Activated CD8-positive, alpha-beta memory T cell treated with anti-CD3 and anti-CD28 coated beads, Interleukin-2, amount 10 ng/mL, durations not matched to agents 7 days and 5 days (primary cell): ENCODE measurements at regions not wholly inside any gene's neighbourhood (a gene's known extent, or its start where the extent isn't known, plus 50 kb on each side); places are given as distances from the start of the nearest gene placed in this dataset.

Experiments used
- ATAC-seq: fragments of 150-1000 bp; cut with Tn5 transposase; one replicate; pipeline ENCODE4 v1.10.0; 2021; ENCODE audit warnings: moderate library complexity
- CTCF ChIA-PET: fragments of 350-600 bp; sonication (Branson Sonifier 250); formaldehyde crosslinking; loops from one replicate; lab custom pipeline; 2021; ENCODE audit warnings: antibody characterized with exemption; lab: Charles Lee
- DNase-seq: peaks from one replicate; pipeline ENCODE4 v3.0.0-alpha.2; 2020
- H3K27ac Mint-ChIP-seq: one replicate; pipeline ENCODE4 v1.8.0; 2021; ENCODE audit warnings: mild to moderate bottlenecking, mixed read lengths
- H3K27me3 Mint-ChIP-seq: one replicate; pipeline ENCODE4 v1.8.0; 2021; ENCODE audit warnings: mixed read lengths
- H3K36me3 Mint-ChIP-seq: one replicate; pipeline ENCODE4 v1.8.0; 2021; ENCODE audit warnings: mild to moderate bottlenecking, mixed read lengths
- H3K4me1 Mint-ChIP-seq: one replicate; pipeline ENCODE4 v1.8.0; 2021; ENCODE audit warnings: mixed read lengths
- H3K4me3 Mint-ChIP-seq: one replicate; pipeline ENCODE4 v1.8.0; 2021; ENCODE audit warnings: mild to moderate bottlenecking, moderate library complexity, mixed read lengths
- H3K9me3 Mint-ChIP-seq: one replicate; pipeline ENCODE4 v1.8.0; 2022; ENCODE audit warnings: low read depth, mixed read lengths

- H3K36me3 Mint-ChIP-seq: no peaks in the 10 kb centered on the region
- no peaks in the 10 kb centered on the region for H3K9me3 Mint-ChIP-seq
- H3K27ac Mint-ChIP-seq: no peak overlapping the region
- CTCF ChIA-PET: no interaction called here
- no peak for DNase-seq
- no peak for ATAC-seq
- H3K4me3 Mint-ChIP-seq: no peak overlapping the region
- peaks cover 5% of the 10 kb centered on the region for H3K27me3 Mint-ChIP-seq
- peaks cover 4% of the 10 kb centered on the region for H3K4me1 Mint-ChIP-seq
These were observed 128.4 kb downstream of the RPAP3 start for GRCh38 chr12:47577206-47577989.

GRCh38 chr12:47576289-47576945, 129.4 kb downstream of the RPAP3 start:
- no peak overlapping the region for H3K4me3 Mint-ChIP-seq
- H3K36me3 Mint-ChIP-seq: no peaks in the 10 kb centered on the region
- CTCF ChIA-PET: no interaction called here
- no peaks in the 10 kb centered on the region for H3K9me3 Mint-ChIP-seq
- ATAC-seq: no peak
- no peak for DNase-seq
- H3K27me3 Mint-ChIP-seq: peaks cover 5% of the 10 kb centered on the region
- H3K4me1 Mint-ChIP-seq: peaks cover 4% of the 10 kb centered on the region
- no peak overlapping the region for H3K27ac Mint-ChIP-seq

GRCh38 chr12:47574252-47575021, 131.4 kb downstream of the RPAP3 start:
- ATAC-seq (no peak), DNase-seq (no peak)
- H3K27ac Mint-ChIP-seq: no peak overlapping the region
- H3K36me3 Mint-ChIP-seq: no peaks in the 10 kb centered on the region
- no peak overlapping the region for H3K4me3 Mint-ChIP-seq
- H3K4me1 Mint-ChIP-seq: peaks cover 4% of the 10 kb centered on the region
- no peaks in the 10 kb centered on the region for H3K9me3 Mint-ChIP-seq
- CTCF ChIA-PET: no interaction called here
- peaks cover 5% of the 10 kb centered on the region for H3K27me3 Mint-ChIP-seq

- CTCF ChIA-PET: no interaction called here
- Mint-ChIP-seq H3K9me3 (no peaks in the 10 kb centered on the region), H3K36me3 (no peaks in the 10 kb centered on the region), H3K27me3 (peaks cover 5% of the 10 kb centered on the region), H3K4me3 (no peak overlapping the region), H3K27ac (no peak overlapping the region), H3K4me1 (peaks cover 4% of the 10 kb centered on the region)
- no peak for DNase-seq
- ATAC-seq: no peak
These were observed 132.6 kb downstream of the RPAP3 start for GRCh38 chr12:47573146-47573659.

- ATAC-seq (no peak), DNase-seq (no peak)
- peaks cover 4% of the 10 kb centered on the region for H3K4me1 Mint-ChIP-seq
- H3K27me3 Mint-ChIP-seq: no peaks in the 10 kb centered on the region
- H3K4me3 Mint-ChIP-seq: no peak overlapping the region
- no peaks in the 10 kb centered on the region for H3K36me3 Mint-ChIP-seq
- no peak overlapping the region for H3K27ac Mint-ChIP-seq
- H3K9me3 Mint-ChIP-seq: no peaks in the 10 kb centered on the region
- CTCF ChIA-PET: no interaction called here
These were observed 135.7 kb downstream of the RPAP3 start for GRCh38 chr12:47570151-47570550.

GRCh38 chr12:47562201-47562600, 143.6 kb downstream of the RPAP3 start:
- ATAC-seq (no peak), DNase-seq (no peak)
- H3K4me3 Mint-ChIP-seq: no peak overlapping the region
- no peaks in the 10 kb centered on the region for H3K36me3 Mint-ChIP-seq
- CTCF ChIA-PET: no interaction called here
- H3K27me3 Mint-ChIP-seq: peaks cover 5% of the 10 kb centered on the region
- no peaks in the 10 kb centered on the region for H3K4me1 Mint-ChIP-seq
- H3K9me3 Mint-ChIP-seq: no peaks in the 10 kb centered on the region
- H3K27ac Mint-ChIP-seq: no peak overlapping the region

GRCh38 chr12:47561746-47562145, 144.1 kb downstream of the RPAP3 start:
- Mint-ChIP-seq H3K27ac (no peak overlapping the region), H3K4me3 (no peak overlapping the region), H3K36me3 (no peaks in the 10 kb centered on the region), H3K4me1 (no peaks in the 10 kb centered on the region), H3K27me3 (peaks cover 5% of the 10 kb centered on the region), H3K9me3 (no peaks in the 10 kb centered on the region)
- ATAC-seq: no peak
- DNase-seq: no peak
- CTCF ChIA-PET: no interaction called here

GRCh38 chr12:47560415-47560814, 145.4 kb downstream of the RPAP3 start:
- no peaks in the 10 kb centered on the region for H3K4me1 Mint-ChIP-seq
- H3K9me3 Mint-ChIP-seq: no peaks in the 10 kb centered on the region
- no peak for DNase-seq
- H3K27ac Mint-ChIP-seq: no peak overlapping the region
- no peaks in the 10 kb centered on the region for H3K36me3 Mint-ChIP-seq
- no peak for ATAC-seq
- CTCF ChIA-PET: no interaction called here
- no peak overlapping the region for H3K4me3 Mint-ChIP-seq
- peaks cover 5% of the 10 kb centered on the region for H3K27me3 Mint-ChIP-seq

GRCh38 chr12:47558625-47559345, 147.0 kb downstream of the RPAP3 start:
- no peak overlapping the region for H3K4me3 Mint-ChIP-seq
- H3K9me3 Mint-ChIP-seq: no peaks in the 10 kb centered on the region
- no peaks in the 10 kb centered on the region for H3K36me3 Mint-ChIP-seq
- H3K27ac Mint-ChIP-seq: no peak overlapping the region
- no peak for ATAC-seq
- CTCF ChIA-PET: no interaction called here
- no peak for DNase-seq
- no peaks in the 10 kb centered on the region for H3K4me1 Mint-ChIP-seq
- H3K27me3 Mint-ChIP-seq: peaks cover 5% of the 10 kb centered on the region

- Mint-ChIP-seq H3K27me3 (peaks cover 5% of the 10 kb centered on the region), H3K9me3 (peaks cover 5% of the 10 kb centered on the region), H3K4me3 (no peak overlapping the region), H3K4me1 (no peaks in the 10 kb centered on the region), H3K27ac (no peak overlapping the region), H3K36me3 (peaks cover 2% of the 10 kb centered on the region)
- CTCF ChIA-PET: no interaction called here
- no peak for ATAC-seq
- DNase-seq: no peak
These were observed 148.4 kb downstream of the RPAP3 start for GRCh38 chr12:47557386-47557785.

- ATAC-seq (no peak), DNase-seq (no peak)
- H3K27ac Mint-ChIP-seq: no peak overlapping the region
- peaks cover 5% of the 10 kb centered on the region for H3K9me3 Mint-ChIP-seq
- H3K36me3 Mint-ChIP-seq: peaks cover 2% of the 10 kb centered on the region
- H3K4me1 Mint-ChIP-seq: no peaks in the 10 kb centered on the region
- CTCF ChIA-PET: no interaction called here
- peaks cover 5% of the 10 kb centered on the region for H3K27me3 Mint-ChIP-seq
- no peak overlapping the region for H3K4me3 Mint-ChIP-seq
These were observed 149.4 kb downstream of the RPAP3 start for GRCh38 chr12:47556261-47557030.

GRCh38 chr12:47554046-47554653, 151.7 kb downstream of the RPAP3 start:
- no peak overlapping the region for H3K27ac Mint-ChIP-seq
- H3K4me3 Mint-ChIP-seq: no peak overlapping the region
- H3K4me1 Mint-ChIP-seq: no peaks in the 10 kb centered on the region
- no peak for DNase-seq
- no peak for ATAC-seq
- H3K36me3 Mint-ChIP-seq: peaks cover 2% of the 10 kb centered on the region
- H3K27me3 Mint-ChIP-seq: peaks cover 6% of the 10 kb centered on the region
- CTCF ChIA-PET: no interaction called here
- peaks cover 5% of the 10 kb centered on the region for H3K9me3 Mint-ChIP-seq
